DMS79 (cell line): ENCODE measurements at regions not wholly inside any gene's neighbourhood (a gene's known extent, or its start where the extent isn't known, plus 50 kb on each side); places are given as distances from the start of the nearest gene placed in this dataset.
"Not testable (repeated sequence)": the region's sequence is repeated elsewhere in the genome, so short reads cannot be mapped to it uniquely, and the experiment has no call there.

Experiments used
- DNase-seq: peaks from one replicate; lab custom pipeline; 2025; lab: John Stamatoyannopoulos, UW

GRCh38 chr15:25624504-25625177 lies 185.8 kb upstream of the UBE3A start:
- DNase-seq: no peak

DNA sequence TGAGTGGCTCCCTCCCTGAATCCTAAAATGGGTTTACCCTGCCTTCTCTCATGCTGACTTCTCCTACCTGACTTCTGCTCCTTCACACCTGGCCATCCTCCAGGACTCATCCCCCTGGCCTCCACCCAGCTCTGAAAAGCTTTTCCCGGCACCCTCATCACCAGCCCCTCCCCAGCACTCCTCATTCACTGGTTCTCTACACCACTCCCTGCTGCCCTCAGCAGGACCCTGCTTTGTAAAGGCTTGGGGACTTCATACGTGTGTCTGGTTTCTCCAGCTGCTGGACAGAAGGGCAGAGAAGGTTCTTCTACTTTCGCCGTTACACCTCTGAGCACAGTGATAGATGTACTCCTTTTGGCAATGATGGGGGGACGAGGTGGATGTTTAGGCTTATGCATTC lies 184.9 kb upstream of the UBE3A start:
- no peak for DNase-seq

DNA sequence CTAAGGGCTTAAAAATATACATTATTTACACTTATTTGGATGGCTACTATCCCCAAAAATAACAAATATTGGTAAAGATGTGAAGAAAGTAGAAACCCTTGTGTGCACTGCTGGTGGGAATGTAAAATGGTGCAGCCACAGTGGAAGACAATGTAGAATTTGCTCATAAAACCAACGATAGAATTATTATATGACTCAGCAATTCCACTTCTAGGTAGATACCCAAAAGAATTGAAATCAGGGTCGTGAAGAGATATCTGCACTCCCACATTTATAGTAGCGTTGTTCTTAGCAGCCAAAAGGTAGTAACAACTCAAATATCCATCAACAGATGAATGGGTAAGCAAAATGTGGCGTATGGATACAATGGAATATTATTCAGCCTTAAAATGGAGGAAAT lies 181.6 kb upstream of the UBE3A start:
- no peak for DNase-seq

DNA sequence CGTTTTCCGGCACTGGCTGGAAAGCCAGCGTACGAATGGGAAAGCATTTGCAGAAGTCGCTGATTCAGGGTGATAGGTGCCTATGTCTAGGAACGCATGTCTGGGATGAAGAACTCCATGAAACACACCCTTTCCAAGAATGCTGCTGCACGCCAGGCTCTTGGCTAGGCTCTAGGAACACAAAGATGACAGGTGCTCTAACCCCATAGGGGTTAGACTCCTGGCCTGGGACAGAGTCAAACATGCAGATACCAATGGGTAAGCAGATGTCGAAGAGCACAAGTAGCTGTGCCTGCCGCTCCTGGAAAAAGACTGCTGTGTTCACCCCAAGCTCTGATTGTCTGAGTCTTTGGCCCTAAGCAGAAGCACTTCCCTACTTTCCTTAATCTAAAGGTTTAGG lies 180.9 kb upstream of the UBE3A start:
- DNase-seq: no peak

- DNase-seq: no peak
Measured at GRCh38 chr15:25619076-25619475, 180.3 kb upstream of the UBE3A start.

DNA sequence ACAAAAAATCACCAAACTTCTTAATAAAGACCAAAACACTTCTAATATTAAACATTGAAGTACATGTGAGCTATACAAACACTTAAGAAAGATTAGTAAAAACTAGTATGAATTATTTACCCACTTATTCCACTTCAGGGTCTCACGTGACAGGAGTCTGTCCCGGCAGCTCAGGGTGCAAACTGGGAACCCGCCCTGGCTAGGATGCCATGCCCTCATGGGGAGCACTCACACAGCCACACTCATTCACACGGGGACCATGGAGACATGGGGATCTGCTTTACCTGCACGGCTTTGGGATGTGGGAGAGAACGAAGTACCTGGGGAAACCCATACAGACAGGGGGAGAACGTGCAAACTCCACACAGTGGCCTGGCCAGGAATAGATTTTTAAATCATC lies 179.3 kb upstream of the UBE3A start:
- DNase-seq: no peak

GRCh38 chr15:25616471-25616870 lies 177.6 kb upstream of the UBE3A start:
- DNase-seq: no peak

- no peak for DNase-seq
Measured at GRCh38 chr15:25613134-25613533, 174.3 kb upstream of the UBE3A start.

GRCh38 chr15:25611603-25612002 lies 172.8 kb upstream of the UBE3A start:
- no peak for DNase-seq

- DNase-seq: no peak
Measured at GRCh38 chr15:25609371-25609770, 170.5 kb upstream of the UBE3A start.

GRCh38 chr15:25608926-25609325 lies 170.1 kb upstream of the UBE3A start:
- DNase-seq: no peak

GRCh38 chr15:25605151-25605550 lies 166.3 kb upstream of the UBE3A start:
- no peak for DNase-seq

- DNase-seq: no peak
Measured at GRCh38 chr15:25600751-25601150, 161.9 kb upstream of the UBE3A start.

DNA sequence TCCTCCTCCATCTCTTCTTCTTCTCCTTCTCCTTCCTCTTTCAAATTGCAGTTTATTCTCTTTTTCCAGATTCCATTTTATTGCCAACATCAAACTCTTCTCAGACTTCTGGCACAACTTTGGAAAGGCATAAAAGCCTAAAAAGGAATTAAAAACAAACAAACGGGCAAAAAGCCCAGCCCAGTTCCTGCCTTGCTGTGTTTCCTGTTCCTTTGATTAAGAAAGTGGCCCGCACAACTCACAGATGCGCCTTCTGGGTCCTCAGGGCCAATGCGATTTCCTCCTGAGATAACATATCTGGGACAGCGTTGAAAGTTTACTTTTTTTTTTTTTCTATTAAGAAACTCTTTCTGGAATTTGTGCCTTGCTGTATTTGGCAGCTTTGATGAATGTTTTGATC lies 158.7 kb upstream of the UBE3A start:
- DNase-seq: no peak

DNA sequence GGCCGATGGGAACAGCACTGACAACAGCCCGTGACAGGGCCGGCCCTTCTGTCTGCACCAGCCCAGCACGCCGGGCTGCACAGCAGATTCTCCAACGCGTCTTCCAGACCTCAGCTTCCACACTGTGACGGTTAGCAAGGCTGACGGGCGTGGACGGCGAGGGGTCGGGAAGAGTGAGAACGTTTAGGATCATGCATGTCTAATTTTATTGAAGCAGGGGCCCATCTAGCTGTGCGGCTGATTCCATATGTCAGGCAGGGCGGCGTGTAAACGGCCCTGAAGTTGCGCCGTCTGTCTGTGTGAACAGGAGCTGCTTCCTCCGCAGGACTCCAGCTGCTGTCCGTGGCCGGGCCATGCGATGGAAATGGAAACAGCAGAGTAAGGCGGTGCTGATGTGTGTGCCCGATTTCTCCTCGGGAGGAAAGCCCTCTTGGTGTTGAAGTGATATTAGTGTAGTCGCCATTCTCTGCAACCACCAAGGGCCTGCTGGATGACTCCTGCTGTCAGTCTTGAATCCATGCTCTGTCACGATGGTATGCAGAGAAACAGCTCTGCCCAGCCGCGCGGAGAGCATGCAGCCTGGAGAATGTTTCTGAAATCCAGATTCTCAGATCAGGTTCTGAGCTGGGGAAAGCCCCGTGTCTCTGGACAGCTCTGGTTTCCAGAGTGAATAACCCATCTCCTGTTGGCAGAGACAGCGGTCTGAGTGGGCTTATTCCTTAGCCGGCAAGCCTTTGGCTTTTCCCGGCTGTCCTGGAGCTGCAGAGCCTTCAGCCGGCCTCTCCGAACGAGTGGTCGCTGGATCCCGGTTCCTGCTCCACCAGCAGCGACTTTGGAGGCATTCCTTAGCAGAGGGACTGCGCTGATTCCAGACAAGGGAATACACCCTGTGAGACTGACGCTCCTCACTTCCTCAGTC lies 158.1 kb upstream of the UBE3A start:
- no peak for DNase-seq

- DNase-seq: no peak
Measured at GRCh38 chr15:25587616-25588340, 149.0 kb upstream of the UBE3A start.

DNA sequence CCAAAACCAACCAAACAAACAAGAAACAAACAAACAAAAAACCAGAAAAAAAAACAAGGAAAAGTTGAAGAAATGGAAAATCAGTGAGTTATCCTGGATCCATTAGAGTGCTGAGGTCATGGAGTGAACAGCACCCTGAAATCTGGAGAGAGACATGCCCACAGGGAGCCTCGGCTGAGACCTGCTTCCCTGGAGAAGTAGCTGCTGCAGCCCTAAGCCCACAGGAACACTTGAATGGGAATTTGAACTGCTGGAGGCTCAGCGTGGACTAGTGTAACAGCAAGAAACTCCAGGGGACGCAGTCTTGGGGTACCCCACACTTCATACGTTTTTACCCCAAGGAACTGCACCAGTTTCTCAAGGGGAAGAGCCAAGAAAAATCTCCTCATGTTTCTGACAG lies 144.1 kb upstream of the UBE3A start:
- DNase-seq: no peak

GRCh38 chr15:25579127-25579526 lies 140.3 kb upstream of the UBE3A start:
- DNase-seq: no peak

GRCh38 chr15:25572191-25572590 lies 133.4 kb upstream of the UBE3A start:
- DNase-seq: no peak

DNA sequence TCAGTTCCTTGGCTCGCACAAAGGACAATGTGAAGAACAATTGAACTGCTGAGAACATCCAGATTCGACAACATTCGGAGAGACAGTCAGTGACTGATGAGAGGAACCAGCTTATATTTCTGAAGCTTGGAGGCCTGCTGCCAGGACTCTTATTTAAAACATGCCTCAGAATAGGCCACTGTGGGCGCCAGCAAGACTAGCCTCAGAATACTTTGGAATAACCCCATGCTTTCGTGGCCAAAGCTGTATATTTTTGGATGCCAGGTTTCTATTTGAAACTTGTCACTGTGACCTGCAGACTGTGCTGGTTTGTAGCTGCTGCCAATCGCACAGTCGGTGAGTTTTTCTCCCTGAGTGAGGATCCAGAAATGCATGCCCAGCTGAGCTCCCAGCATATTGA lies 129.9 kb upstream of the UBE3A start:
- DNase-seq: no peak

GRCh38 chr15:25566545-25566944 lies 127.7 kb upstream of the UBE3A start:
- not testable (repeated sequence) for DNase-seq

DNA sequence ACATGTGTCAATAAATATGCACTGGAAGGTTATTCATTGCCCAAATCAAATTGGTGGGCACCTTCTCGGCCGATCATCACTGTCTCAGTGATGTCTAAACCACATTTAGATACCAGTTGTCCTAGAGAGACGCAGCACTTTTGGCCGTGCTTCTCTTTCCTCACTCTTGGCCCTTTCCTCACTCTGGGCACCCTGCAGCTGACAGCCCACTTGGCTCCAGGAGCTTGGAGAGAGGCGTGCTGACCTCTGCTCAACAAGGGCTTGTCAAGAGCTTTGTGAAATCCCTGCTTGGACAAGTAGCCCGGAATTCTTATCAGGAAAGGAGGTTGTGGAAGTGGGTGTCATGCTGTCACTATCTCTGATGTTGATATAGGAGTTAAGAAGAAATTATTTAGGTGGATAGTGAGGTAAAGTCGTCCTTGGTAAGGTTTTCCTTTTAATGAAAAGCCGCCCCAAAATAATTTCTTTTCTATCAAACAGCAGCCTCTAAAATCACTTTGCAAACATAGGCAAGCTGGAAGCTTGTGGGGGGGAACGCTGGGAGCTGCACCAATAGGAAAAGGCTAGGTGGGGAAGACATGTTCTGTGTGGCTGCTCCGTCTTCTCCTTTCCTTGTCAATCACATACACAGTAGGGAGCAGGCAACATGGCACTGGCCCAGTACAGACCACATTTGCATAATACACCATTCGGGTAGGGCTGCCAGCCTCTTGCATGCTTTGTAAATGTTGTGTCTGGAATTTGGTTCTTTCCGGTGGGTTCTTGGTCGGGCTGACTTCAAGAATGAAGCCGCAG lies 126.8 kb upstream of the UBE3A start:
- no peak for DNase-seq
